Right hindlimb (tissue), 1 donor: ENCODE measurements at regions not wholly inside any gene's neighbourhood (a gene's known extent, or its start where the extent isn't known, plus 50 kb on each side); places are given as distances from the start of the nearest gene placed in this dataset.
A peak's percentile ranks its signal among the peaks of the same experiment; 100 is the strongest.

ENCODE experiments used
- DNase-seq: peaks from one replicate; pipeline ENCODE4 v3.0.0-alpha.2; 2018

DNA sequence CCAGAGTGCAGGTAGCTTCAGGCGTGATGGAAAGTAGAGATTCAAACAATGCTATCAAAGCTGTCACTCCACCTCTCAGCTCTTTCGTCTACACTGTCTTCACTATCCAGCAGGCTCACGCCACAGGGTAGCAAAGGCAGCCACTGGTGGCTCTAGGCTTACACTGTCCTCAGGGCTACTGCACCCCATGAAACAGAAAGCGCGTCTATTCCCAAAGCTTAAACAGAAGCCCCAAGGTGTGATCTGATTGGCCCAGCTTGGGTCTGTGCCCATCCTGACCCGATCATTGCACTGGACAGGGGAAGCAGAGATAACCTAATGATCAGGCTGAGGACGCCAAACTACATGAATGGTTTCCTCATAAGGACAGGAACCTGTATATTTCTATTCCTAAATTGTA is 100.1 kb downstream of the PDCL3 start:
- DNase-seq = no peak

DNA sequence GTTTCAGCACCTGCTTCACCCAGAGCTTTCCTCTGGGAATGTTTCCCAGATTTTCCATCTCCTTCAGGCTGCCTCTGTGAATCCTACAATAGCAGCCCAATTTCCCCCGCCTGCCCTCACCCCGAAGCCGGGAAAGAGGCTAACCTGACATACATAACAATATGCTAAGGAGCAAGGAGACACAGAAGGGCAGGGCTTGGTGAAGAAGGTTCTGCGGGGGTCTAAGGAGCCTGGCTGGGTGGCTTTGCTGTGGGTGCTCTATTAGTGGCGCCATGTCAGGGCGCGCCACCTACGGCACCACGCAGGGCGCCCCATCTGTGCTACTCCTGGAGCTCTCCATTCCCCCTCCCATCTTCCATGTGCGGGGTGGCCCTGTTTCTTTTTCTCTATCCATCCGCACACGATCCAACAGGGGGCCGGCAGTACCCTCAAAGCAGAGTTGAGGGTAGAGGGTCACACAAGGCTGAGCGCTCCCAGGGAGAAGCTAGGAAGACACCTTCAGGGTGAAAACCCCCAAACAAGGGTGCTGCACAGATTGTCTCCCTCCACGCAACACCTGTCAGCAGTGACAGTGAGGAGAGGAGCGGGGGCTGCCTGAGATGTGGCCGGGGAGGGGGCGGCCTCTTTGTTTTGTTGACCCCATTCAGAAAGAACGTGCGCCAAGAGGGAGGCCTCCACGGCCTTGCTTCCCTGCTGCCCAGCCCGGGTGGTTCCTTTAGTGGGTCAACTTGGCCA is 101.4 kb downstream of the PDCL3 start:
- DNase-seq = no peak

DNA sequence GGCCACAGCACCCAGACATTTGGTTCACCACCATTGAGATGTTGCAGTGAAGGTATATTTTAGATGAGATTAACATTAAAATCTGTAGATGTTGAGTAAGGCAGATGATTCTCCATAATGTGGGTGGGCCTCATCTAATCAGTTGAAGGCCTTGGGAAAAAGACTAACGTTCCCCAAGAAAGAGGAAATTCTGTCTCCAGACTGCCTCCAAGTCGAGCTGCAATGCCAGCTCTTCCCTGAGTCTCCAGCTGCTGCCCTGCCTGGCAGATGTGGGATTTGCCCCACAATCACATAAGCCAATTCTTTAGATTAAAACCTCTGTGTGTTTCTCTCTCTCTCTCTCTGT is 101.9 kb downstream of the PDCL3 start:
- DNase-seq = no peak

DNA sequence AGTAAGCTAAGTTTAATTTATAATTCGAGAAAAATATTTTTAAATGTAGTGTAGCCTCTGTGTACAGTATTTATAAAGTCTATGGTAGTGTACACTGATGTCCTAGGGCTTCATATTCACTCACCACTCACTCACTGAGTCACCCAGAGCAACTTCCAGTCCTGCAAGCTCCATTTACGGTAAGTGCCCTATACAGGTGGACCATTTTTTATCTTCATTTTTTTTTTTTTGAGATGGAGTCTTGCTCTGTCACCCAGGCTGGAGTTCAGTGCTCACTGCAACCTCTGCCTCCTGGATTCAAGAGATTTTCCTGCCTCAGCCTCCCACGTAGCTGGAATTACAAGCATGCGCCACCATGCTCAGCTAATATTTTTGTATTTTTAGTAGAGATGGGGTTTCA is 104.2 kb downstream of the PDCL3 start:
- no peak for DNase-seq

DNA sequence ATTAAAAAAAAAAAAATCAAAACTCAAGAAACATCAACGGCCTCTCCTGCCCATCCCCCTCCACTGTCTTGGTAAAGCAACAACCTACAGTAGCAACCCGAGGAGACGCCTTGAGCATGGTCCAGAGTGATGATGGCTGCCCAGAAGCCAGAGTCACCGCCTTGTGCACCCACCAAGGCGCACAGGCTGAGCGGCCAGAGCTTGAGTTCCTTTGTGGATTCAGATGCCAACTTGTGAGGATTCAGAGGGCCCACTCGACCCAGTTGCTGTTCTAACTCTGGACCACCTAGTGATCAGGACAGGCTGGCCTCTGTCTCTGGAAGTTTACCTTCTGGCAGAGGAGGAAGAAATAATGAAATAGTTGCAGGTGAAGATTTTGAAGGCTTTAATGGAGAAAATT is 105.0 kb downstream of the PDCL3 start:
- DNase-seq = no peak

DNA sequence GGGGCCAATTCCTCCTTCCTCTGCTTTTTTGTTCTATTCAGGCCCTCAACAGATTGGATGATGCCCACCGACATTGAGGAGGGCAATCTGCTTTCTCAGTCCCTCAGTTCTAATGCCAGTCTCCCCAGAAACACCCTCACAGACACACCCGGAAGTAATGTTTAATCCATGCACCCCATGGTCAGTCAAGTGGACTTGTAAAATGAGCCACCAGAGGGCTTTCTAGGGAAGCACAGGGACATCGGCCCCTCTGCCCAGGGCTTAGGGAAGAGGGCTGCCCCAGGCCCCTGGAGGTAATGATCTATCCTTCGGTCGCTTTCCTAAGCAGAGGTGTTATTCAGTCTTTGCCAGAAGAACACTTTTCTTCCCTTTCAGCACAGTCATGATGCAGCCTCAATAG is 107.4 kb downstream of the PDCL3 start:
- DNase-seq = no peak

DNA sequence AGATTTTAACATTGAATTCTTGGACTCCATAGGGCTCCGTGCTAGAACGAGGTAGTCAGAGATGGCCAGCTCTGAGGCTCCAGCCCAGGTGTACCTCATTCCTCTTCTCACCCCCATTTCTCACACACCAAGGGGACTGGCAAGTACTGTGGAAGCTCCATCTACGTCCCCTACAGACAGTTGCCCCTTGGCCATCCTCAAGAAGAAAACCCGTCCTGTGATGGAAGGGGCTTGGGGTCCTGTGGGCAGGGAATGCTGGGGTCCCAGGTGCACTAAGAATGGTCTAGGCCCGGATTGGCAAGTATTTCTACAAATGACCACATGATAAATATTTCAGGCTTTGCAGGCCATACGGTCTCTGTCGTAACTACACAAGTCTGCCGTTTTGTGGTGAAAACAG is 110.3 kb downstream of the PDCL3 start:
- no peak for DNase-seq

DNA sequence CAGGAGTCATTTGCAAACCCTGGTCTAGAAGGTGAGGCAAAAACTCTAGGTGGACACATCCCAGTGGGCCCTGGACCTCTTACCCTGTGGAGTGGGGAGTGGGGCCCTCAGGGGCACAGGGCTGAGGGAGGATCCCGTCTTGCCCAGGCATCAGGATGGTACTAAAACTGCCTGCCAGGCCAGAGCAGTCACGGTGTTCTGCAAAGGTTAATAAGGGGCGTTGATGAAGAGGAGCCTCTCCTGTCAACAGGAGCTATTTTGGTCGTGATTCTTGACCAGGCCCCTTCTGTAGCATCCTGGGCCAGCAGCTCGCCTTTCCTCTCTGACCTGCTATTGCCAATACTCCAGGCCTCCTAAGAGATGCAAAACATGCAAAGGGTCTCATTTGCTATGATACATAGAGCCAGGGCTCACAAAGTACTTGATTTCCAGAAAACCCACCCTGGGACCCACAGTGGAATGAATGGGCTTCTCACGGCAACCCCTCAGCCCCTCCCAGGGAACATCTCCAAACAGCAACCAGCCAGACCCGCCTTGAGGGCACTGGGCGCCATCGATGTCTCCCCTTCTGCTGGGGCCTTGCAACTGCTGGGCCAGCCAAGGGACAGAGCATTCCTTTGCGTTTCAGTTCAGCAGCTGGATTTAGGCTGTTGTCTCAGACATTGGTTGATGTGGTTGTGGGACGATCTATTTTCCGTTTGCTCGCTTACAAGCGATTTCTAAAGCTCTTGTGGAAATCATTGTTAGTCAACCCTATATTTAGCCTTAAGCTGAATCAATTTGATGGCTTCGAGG is 111.1 kb downstream of the PDCL3 start:
- DNase-seq = peak; percentile 66

DNA sequence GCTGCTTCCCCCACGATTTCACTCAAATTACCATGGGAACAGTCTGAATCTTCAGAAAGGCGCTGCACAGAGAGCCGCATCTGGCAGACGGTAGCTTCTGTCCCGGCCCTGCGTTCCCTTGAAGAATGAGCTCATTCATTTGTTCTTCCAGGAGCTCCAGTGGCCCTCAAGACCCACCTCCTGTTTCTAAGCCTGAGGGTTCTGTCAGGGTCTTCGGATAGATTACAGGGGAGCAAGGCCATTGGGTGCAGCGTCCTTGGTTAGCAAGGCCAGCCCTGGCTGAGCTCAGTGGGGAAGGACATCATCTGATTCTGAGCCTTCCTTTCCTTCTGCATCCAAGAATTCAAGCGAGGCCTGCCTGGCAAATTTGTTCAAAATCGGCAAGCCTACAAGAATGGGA is 111.9 kb downstream of the PDCL3 start:
- DNase-seq = no peak

DNA sequence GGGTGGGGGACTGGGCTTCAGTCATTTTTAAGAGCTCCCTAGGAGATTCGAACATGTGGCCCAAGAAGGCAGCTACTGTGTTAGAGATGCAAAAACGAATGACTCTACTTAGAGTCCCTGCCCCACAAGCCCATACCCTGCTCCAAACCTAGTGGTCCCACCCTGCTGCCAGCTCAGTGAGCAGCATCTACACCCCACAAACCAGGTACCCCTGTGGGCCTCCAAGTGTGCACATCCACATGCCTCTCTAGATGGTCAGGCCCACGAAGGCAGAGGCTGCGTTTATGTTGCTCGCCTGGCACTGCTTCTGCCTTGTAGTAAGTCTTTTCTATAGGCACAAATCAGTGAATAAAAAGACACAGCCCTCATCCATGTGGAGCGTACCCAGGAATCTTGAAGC is 112.6 kb downstream of the PDCL3 start:
- DNase-seq = no peak

DNA sequence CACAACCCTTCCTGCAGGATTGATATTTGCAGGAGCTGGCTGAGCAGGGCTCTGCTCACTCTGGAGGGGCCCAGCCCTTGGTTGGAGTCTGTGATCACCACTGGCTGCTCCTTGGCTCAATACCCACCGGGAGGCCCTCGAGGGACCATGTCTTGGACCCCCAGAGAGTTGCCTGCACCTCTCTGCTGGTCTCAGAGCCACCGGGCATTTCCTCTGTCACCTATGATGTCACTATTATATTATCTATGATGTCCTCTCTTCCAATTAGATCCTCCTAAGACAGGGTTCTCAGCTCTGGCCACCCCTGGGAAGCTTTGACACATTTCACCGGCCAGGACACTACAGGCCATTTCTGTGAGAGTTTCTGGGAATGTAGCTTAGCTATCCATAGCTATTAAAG is 113.1 kb downstream of the PDCL3 start:
- no peak for DNase-seq

DNA sequence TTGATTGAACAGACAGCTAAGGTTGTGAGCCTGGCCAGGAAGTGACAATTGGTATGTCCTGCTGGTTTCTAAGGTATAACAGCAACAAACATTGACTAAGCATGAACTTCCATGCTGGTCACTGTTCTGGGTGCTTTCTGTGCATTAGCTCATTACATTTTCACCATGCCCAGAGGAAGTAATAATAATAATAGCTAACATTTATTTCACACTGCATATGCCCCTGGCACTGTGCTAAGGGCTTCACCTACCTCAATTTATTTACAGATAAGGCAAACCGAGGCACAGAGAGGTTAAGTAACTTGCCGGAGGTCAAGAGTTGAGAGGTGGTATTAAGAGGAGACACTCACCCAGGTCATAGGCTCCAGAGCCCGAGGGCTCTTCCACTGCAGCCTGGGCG is 113.6 kb downstream of the PDCL3 start:
- no peak for DNase-seq

DNA sequence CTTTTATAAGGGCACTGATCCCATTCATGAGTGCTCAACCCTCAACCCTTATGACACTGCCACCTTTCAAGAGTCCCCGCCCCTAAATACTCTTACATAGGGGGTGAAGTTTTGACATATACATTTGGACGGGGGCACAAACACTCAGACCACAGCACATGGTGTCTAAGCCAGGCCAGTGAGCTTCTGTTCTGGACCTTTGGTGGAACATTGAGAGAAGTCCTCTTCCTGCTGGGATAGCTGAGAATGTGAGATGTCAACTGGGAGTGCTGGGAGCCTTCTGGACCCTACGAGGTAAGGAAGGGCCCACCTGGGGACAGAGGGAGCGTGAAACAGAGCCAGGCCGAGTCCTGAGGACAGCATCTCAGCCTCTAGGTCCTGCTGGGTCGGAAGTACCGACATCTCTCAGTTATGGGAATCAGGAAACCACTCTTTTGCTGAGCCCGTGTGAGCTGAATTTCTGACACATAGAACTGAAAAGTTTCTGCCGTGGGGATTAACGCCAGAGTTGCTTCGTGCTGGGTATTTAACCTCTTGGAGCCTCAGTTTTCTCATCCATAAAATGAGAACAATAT is 114.9 kb downstream of the PDCL3 start:
- DNase-seq = no peak

DNA sequence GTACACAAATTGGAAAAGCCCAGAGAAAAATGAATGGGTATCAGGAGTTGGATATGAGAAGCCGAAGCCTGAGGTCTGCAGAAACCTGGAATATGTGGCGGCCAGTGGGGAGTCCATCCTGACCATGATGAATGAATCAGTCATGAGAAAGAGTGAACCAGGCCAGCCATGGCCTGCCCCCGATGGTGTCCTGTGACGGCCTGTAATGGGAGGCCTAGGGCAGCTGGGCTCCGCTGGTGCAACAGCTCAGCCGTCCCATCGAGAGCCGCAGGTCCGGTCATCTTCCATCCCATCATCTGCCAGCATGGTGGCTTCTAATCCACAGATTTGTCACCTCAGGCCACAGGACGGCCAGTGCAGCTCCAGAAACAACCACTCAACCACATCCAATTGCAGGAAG is 116.4 kb downstream of the PDCL3 start:
- no peak for DNase-seq

DNA sequence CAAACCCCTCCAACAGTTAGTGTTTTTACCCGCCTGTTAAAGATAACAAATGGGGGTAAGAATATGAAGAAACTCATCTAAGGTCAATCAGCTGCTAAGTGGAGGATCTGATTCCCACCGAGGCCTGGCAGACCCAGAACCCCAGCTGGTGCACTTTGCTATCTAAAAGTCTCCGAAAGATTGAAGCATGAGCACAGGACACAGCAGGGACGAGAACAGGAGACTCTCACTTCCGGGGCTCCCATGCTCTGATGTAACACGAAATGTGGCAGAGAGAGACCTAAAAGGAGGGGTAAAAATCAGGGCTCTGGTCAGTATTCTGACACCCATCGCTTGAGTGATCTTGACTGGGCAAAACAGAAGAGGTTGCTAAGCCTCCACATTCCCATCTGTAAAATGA is 119.7 kb downstream of the PDCL3 start:
- no peak for DNase-seq

DNA sequence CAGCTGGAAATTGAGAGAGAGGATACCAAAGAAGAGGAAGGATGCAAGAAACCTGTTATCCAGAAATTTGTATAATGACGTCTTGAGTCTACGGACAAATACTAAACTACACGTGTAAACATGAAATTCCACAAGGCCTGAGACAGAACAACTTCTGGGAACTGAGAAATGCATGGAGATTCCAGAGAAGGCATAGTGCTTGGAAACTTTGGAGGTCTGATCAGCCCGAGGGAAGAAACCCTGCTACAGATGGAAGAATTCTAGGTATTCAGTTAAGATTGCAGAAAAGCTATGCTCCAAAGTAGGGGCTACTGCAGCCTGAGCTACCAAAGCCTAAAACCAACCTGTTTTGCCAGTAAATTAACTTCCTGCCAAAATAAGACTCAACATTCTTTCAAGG is 120.4 kb downstream of the PDCL3 start:
- DNase-seq = no peak

DNA sequence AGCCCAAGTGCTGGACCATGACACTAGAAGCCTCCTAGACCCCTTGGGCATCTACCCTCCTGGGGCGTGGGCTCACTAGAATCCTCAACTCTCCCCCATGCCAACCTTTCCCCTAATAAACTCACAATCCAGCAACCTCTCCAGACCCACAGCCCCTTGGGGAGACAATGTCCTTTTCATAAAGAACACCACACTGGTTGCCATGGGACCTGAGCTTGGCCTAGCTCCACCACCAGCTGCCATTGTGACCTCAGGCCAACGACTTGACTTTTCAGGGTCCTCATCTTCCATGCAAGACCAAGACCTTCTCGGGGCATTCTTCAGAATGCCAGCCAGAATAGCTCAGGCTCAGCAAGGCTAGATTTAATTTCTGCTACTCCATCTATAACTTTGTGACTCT is 128.1 kb upstream of the NPAS2 start:
- no peak for DNase-seq

DNA sequence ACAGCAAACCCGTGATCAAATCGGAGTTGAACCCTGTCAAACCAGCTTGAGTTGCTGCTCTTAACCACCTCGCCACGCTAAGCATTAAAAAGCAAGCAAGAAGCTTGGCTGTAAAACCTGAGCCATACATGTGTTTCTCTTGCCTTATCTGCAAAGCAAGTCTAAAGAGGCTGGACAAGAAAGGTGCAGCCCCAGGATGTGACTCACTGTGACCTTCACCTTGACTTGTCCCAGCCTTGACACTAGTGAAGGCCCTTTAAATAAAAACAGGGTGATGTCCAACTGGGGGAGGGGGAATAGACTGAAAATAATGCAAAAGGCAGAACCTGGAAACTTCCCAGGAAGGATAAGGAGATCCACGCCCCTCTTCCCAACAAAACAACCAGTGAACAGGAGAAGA is 127.6 kb upstream of the NPAS2 start:
- DNase-seq = no peak

DNA sequence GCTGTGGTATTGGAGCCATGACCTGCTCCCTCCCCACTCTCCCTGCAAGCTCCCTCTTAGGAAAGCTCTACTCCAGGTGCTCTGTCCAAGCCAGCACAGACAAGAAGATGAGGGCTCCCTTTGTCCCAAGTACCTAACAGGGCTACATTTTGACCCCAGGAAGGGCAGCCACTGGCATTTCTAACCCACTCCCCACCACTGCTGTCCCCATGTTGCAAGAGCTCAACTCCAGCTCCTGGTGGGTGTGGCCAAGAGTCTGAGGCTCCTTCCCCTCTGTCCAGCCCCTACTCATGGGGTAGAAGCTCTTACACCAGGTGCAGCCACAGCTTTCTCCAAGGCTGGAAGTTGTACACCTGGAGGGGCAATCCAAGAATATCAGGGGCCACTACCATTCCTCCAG is 127.0 kb upstream of the NPAS2 start:
- no peak for DNase-seq

DNA sequence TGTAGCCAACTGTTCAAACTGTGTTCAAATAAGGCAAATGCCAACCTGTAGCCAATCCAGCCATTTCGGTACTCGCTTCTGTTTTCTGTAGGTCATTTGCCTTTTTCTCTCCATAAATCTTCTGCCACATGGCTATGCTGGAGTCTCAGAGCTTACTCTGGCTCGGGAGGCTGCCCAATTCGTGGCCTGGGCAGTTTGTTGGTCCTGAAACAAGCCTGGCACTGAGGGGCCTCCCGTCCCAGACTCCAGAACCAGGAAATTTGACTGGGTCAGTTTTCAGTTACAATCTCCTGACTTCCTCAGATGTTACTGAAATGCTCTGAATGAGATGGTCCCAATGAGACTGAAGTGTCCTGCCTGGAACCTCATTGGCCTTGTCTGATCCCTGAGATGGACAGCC is 120.8 kb upstream of the NPAS2 start:
- no peak for DNase-seq

DNA sequence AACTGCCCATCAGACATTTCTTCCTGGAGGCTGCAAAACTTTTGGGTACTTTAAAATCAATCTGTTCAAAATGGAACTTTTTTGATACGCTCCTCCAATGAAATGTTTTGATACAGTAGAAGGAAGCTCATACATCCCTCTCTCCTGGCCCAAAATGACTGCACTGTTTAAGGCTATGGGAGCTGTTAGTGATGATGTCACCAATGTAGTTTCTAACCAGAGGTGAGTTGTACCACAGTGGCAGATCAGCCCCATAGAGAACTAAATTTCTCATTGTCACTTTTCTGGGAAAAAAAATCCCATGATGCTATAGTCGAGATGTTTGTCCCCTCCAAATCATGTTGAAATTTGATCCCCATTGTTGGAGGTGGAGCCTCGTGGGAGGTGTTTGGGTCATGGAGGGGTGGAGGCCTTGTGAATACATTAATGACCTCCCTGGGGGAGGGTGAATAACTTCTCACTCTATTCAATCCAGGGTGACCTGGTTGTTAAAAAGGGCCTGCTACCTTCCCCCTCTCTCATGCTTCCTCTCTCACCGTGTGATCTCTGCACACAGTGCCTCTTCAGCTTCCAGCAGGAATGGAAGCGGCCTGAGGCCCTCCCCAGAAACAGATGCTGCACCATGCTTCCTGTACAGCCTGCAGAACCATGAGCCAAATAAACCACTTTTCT is 117.4 kb upstream of the NPAS2 start:
- no peak for DNase-seq

DNA sequence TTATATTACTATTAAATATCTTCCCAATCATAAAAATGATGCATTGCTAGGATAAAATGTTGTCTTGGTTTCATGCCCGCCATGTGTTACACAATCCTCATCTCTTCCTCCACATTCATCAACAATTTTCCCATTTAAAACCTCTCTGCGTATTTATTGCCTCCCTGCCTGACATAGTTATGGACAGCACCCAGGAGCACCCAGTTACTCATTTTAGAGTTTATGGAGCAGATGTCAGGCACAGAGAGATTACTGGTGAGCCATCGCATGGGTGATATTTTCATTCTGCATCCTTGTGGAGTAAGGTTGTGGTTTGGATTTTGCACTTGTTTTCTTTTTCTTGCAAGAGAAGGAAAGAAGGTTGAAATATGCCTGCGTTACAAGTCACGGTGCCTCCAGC is 116.7 kb upstream of the NPAS2 start:
- no peak for DNase-seq

DNA sequence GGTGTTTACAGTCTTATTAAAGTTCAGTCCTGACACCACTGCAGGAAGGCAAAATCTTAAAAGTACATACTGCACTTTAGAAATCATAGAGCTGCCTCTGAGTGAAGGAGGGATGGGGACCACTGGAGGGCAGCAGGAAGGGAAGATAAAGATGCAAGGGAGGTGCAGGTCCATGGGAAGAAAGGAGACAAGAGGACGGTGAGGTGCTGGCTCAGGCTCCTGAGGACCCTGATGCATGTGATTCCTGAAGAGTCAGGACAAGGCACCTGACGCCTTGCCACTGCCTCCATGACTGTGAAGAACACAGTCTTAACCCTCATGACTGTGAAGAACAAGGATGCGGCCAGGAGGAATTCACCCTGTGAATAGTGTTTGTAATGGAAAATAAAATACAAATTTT is 116.2 kb upstream of the NPAS2 start:
- DNase-seq = no peak

DNA sequence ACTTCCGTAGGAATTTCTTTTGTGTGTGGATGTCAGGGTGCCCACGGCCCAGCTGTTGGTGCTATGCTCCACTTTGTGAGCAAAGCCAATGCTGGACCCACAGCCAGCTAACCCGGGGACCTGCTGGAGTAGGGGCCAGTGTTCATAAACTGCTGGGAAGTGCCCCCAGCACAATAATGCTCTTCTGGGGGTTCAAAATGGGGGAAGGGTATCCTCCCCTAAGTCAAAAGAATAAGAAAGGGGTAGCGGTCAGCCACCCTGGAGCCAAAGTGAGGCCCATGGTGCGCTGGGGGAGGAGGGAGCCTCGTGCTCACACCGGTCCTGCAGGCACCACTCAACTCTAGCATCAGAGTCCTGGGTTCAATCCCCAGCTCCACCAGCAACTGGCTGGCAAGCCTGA is 115.8 kb upstream of the NPAS2 start:
- DNase-seq = no peak
